ENCODE measurements at regions not wholly inside any gene's neighbourhood (a gene's known extent, or its start where the extent isn't known, plus 50 kb on each side); places are given as distances from the start of the nearest gene placed in this dataset.

- H3K27ac ChIP-seq: no peak overlapping the region
- TF ChIP-seq ZFX (IDR thresholded peaks at IDR 0.05; ENCODE audit: borderline replicate concordance): no peak
- TF ChIP-seq, protein P1, sequence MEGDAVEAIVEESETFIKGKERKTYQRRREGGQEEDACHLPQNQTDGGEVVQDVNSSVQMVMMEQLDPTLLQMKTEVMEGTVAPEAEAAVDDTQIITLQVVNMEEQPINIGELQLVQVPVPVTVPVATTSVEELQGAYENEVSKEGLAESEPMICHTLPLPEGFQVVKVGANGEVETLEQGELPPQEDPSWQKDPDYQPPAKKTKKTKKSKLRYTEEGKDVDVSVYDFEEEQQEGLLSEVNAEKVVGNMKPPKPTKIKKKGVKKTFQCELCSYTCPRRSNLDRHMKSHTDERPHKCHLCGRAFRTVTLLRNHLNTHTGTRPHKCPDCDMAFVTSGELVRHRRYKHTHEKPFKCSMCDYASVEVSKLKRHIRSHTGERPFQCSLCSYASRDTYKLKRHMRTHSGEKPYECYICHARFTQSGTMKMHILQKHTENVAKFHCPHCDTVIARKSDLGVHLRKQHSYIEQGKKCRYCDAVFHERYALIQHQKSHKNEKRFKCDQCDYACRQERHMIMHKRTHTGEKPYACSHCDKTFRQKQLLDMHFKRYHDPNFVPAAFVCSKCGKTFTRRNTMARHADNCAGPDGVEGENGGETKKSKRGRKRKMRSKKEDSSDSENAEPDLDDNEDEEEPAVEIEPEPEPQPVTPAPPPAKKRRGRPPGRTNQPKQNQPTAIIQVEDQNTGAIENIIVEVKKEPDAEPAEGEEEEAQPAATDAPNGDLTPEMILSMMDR (IDR thresholded peaks at IDR 0.05): no peak
Measured at GRCh38 chr9:108702681-108703080, 153.1 kb downstream of the ACTL7B start.

DNA sequence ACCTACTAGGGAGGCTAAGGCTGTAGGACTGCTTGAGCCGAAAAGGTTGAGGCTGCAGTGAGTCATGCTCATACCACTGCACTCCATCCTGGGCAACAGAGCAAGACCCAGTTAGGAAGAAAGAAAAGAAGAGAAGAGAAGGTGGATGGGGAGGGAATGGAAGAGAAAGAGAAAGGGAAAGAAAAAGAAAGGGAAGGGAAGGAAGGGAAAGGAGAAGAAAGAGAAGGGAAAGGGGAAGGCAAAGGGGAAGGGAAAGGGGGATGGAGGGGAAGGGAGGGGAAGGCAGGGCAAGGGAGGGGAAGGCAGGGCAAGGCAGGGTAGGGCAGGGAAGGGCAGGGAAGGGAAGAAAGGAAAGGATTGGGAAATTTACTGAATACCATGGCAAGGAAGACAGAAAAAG, 157.0 kb downstream of the ACTL7B start:
- TF ChIP-seq ZFX (IDR thresholded peaks at IDR 0.05; ENCODE audit: borderline replicate concordance): no peak
- TF ChIP-seq, protein P1 (IDR thresholded peaks at IDR 0.05): no peak
- H3K27ac ChIP-seq: no peak overlapping the region

DNA sequence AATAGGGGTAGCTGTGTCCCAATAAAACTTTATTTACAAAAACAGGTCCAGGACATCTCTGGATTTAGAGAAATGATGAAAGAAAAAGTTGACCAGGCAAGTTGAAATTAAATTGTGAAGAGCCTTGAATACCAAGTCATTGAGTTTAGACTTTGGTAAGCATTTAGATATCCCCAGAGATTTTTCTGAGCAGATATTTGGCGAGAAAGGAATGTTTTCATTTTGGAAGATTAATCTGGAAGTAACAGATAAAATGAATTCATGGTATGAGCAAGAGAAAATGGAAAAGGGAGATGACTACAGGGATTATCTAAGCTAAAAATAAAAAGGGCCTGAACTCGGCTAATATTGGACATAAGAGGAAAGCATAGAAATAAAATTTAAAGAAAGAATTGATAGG, 157.6 kb downstream of the ACTL7B start:
- no peak overlapping the region for H3K27ac ChIP-seq
- no peak for TF ChIP-seq ZFX (IDR thresholded peaks at IDR 0.05; ENCODE audit: borderline replicate concordance)
- TF ChIP-seq, protein P1 (IDR thresholded peaks at IDR 0.05): no peak

DNA sequence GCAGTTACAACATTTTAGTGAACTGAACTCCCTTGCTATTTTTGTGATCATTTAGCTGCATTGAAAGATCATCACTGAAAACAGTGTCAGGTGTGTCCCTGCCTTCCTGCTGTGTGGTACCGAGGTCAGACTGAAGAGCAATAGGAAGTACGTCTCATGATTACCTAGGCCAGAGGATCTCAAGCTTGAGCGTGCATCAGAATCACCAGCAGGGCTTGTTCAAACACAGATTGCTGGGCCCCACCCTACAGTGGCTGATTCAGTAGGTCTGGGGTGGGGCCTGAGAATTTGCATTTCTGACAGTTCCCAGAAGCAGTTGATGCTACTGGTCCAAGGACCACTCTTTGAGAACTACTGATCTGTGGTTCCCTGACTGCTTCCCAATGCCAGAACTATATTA, 159.6 kb downstream of the ACTL7B start:
- H3K27ac ChIP-seq: no peak overlapping the region
- no peak for TF ChIP-seq ZFX (IDR thresholded peaks at IDR 0.05; ENCODE audit: borderline replicate concordance)
- TF ChIP-seq, protein P1 (IDR thresholded peaks at IDR 0.05): no peak

DNA sequence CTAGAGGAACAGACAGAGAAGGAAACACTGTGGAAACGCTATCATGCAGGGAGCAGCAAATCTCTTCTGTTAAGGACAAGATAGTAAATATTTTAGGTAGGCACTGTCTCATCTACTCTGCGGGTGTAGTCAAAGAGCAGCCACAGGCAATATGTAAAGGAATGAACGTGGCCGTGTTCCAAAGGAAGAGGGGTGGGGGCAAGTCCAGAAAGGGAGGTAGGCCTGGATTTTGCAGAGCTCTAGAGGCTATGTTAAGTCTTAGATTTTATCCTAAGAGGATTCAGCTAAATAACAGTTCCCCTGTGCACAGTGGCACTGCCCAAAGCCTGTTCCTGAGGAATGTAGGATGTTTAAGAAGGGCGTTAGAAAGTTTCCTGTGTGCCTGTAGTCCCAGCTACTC, 161.6 kb downstream of the ACTL7B start:
- TF ChIP-seq ZFX (IDR thresholded peaks at IDR 0.05; ENCODE audit: borderline replicate concordance): no peak
- TF ChIP-seq, protein P1 (IDR thresholded peaks at IDR 0.05): no peak
- no peak overlapping the region for H3K27ac ChIP-seq

DNA sequence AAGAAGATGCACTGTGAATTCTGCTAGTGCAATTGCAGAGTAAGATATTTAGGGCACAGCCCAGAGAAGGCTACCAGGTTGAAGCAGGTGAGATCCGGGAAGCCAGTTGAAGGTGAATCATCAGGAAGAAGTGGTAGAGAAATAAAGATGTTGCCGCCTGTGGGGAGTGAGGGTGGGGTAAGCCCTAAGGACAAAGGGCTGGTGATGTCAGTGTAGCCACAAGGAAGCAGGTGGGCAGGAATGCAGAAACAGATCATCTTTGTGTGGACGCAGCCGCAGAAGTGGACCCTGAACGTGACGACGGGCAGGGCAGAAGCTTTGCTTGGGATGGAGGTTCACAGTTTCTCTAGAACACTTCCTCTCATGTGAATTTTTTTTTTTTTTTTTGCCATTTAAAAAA, 164.2 kb downstream of the ACTL7B start:
- TF ChIP-seq, protein P1 (IDR thresholded peaks at IDR 0.05): no peak
- no peak for TF ChIP-seq ZFX (IDR thresholded peaks at IDR 0.05; ENCODE audit: borderline replicate concordance)
- no peak overlapping the region for H3K27ac ChIP-seq

DNA sequence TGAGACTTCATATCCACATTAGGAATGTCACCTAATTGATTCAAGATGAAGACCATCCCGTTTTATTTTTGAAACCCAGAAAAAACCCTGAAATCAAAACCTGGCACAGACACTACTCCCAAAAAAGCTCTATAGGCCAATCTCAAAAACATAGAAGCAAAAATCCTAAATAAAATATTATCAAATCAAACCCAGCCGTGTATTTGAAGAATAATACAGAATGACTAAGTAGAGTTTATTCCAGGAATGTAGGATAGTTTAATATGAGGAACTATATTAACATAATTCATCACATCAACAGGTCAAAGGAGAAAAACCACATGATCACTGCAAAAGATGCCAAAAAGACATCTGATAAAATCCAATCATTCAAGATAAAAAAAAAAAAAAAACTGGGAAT, 167.1 kb downstream of the ACTL7B start:
- no peak overlapping the region for H3K27ac ChIP-seq
- TF ChIP-seq, protein P1 (IDR thresholded peaks at IDR 0.05): no peak
- no peak for TF ChIP-seq ZFX (IDR thresholded peaks at IDR 0.05; ENCODE audit: borderline replicate concordance)

Data from 22Rv1 (cell line).